ENCODE measurements at regions not wholly inside any gene's neighbourhood (a gene's known extent, or its start where the extent isn't known, plus 50 kb on each side); places are given as distances from the start of the nearest gene placed in this dataset.

DNA sequence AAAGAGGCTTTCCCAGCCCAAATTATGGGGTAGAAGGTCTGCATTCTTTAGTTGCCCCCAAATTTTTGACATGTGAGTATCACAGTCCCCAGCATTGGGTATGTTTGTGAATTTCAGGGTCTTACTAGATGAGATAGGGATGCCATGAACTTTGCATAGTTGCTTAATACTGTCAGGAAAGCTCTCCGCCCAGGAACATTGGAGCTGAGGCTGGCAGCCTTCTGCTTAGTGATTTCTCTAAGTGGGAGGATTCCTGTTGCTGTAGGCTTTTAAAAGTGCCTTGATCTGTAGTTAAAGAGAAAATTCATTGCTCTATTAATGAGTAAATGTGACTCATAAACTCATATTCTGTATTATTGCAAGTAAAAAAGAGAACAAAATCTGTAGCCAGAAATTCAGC is 206.9 kb downstream of the CAVIN4 start:
- TF ChIP-seq, protein P1, sequence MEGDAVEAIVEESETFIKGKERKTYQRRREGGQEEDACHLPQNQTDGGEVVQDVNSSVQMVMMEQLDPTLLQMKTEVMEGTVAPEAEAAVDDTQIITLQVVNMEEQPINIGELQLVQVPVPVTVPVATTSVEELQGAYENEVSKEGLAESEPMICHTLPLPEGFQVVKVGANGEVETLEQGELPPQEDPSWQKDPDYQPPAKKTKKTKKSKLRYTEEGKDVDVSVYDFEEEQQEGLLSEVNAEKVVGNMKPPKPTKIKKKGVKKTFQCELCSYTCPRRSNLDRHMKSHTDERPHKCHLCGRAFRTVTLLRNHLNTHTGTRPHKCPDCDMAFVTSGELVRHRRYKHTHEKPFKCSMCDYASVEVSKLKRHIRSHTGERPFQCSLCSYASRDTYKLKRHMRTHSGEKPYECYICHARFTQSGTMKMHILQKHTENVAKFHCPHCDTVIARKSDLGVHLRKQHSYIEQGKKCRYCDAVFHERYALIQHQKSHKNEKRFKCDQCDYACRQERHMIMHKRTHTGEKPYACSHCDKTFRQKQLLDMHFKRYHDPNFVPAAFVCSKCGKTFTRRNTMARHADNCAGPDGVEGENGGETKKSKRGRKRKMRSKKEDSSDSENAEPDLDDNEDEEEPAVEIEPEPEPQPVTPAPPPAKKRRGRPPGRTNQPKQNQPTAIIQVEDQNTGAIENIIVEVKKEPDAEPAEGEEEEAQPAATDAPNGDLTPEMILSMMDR (IDR thresholded peaks at IDR 0.05): no peak
- TF ChIP-seq POLR2AphosphoS5 (IDR thresholded peaks at IDR 0.05): no peak
- TF ChIP-seq POLR2A (IDR thresholded peaks at IDR 0.05): no peak
